HCT116 (cell line): ENCODE measurements at regions not wholly inside any gene's neighbourhood (a gene's known extent, or its start where the extent isn't known, plus 50 kb on each side); places are given as distances from the start of the nearest gene placed in this dataset.

Experiments
- ATAC-seq: fragments of 200-7000 bp; cut with Tn5 transposase; 2 replicates; pipeline ENCODE4 v1.9.1; 2020; ENCODE audit warnings: mild to moderate bottlenecking, moderate library complexity
- BruUV-seq: library from RNA; stranded (reverse); fragments of 400-500 nt; replicated peaks from 2 replicates; lab custom pipeline; 2021; lab: Mats Ljungman, UMichigan
- CTCF ChIA-PET: fragments of 300-600 bp; sonication (Branson Sonifier 250); formaldehyde crosslinking; loops from one replicate; lab custom pipeline; 2021; ENCODE audit warnings: antibody characterized with exemption; lab: Charles Lee
- POLR2A ChIA-PET: fragments of 300-600, 350-600 bp; sonication (Branson Sonifier 250); formaldehyde crosslinking; loops from one replicate; lab custom pipeline; 2021; ENCODE audit warnings: antibody characterized with exemption; lab: Charles Lee
- RAD21 ChIA-PET, 2 experiments: fragments of 300-600 bp; sonication (Branson Sonifier 250); formaldehyde crosslinking; loops; one replicate each; lab custom pipeline; 2023; ENCODE audit warnings: low total read pairs in 2 of 2; ENCODE audit not compliant: uncharacterized antibody in 2 of 2, unreplicated experiment in 2 of 2, low non-redundant PET in 1 of 2; lab: Charles Lee
- DNase-seq: peaks from one replicate; pipeline ENCODE4 v3.0.0-alpha.2; 2010; ENCODE audit warnings: low read depth, low spot score
- H2AFZ ChIP-seq: fragments of 200-600 bp; shearing (Covaris generic), sonication (generic); 2 replicates; pipeline ENCODE4 v1.6.1; 2017; ENCODE audit warnings: low read depth, mixed run types, mixed read lengths, antibody characterized with exemption, low read length; ENCODE audit not compliant: poor library complexity, severe bottlenecking
- H3K27ac ChIP-seq: 2 replicates; pipeline ENCODE4 v1.5.1; 2012; ENCODE audit warnings: low read depth, low read length
- H3K27me3 ChIP-seq: fragments of 200-600 bp; sonication (generic); 2 replicates; pipeline ENCODE4 v1.6.1; 2016; ENCODE audit warnings: mixed run types, low read length, mixed read lengths; ENCODE audit not compliant: insufficient read depth
- H3K36me3 ChIP-seq, 2 experiments: fragments of 200-500 bp in 1 of 2; fragments of 200-600 bp in 1 of 2; sonication (Bioruptor generic) in 1 of 2; sonication (generic) in 1 of 2; 2 replicates each; pipeline versions ENCODE4 v1.5.1 to v1.6.1; 2014 to 2016; ENCODE audit warnings: low read length in 2 of 2, inconsistent platforms in 1 of 2, mixed read lengths in 1 of 2, mixed run types in 1 of 2; ENCODE audit not compliant: insufficient read depth in 2 of 2, control insufficient read depth in 1 of 2
- H3K4me1 ChIP-seq, 2 experiments: fragments of 200-600 bp in 1 of 2; sonication (generic) in 1 of 2; 2 replicates each; pipeline versions ENCODE4 v1.5.1 to v1.6.1; 2012 to 2017; ENCODE audit warnings: low read length in 2 of 2, inconsistent platforms in 1 of 2, mild to moderate bottlenecking in 1 of 2, mixed read lengths in 1 of 2, mixed run types in 1 of 2, moderate library complexity in 1 of 2; ENCODE audit not compliant: insufficient read depth in 2 of 2, control insufficient read depth in 1 of 2
- H3K4me2 ChIP-seq: fragments of 200-600 bp; sonication (generic); 2 replicates; pipeline ENCODE4 v1.6.1; 2017; ENCODE audit warnings: mixed run types, low read length, mixed read lengths
- H3K4me3 ChIP-seq, 2 experiments: fragments of 200-600 bp in 1 of 2; sonication (generic) in 1 of 2; replicated peaks in 1 of 2; 2 replicates each; pipeline ENCODE4 v1.5.1; 2011 to 2016; ENCODE audit warnings: low read length in 2 of 2, control low read depth in 1 of 2, low read depth in 1 of 2, mild to moderate bottlenecking in 1 of 2, mixed read lengths in 1 of 2, mixed run types in 1 of 2
- H3K79me2 ChIP-seq: fragments of 200-600 bp; sonication (generic); 2 replicates; pipeline ENCODE4 v1.6.1; 2017; ENCODE audit warnings: mild to moderate bottlenecking, mixed run types, low read length, moderate library complexity, mixed read lengths; ENCODE audit not compliant: insufficient read depth
- H3K9ac ChIP-seq: fragments of 200-600 bp; sonication (generic); 2 replicates; pipeline ENCODE4 v1.6.1; 2016; ENCODE audit warnings: low read length, mixed read lengths
- H3K9me2 ChIP-seq: fragments of 200-600 bp; sonication (generic), shearing (Covaris generic); 2 replicates; pipeline ENCODE4 v1.6.1; 2017; ENCODE audit warnings: mixed run types, mild to moderate bottlenecking, moderate library complexity; ENCODE audit not compliant: insufficient read depth
- H3K9me3 ChIP-seq, 2 experiments: fragments of 200-500 bp in 1 of 2; fragments of 200-600 bp in 1 of 2; sonication (Bioruptor generic) in 1 of 2; sonication (generic) in 1 of 2; 2 replicates each; pipeline ENCODE4 v1.6.1; 2014 to 2017; ENCODE audit warnings: low read length in 2 of 2, mixed read lengths in 2 of 2, inconsistent platforms in 1 of 2, low read depth in 1 of 2, mild to moderate bottlenecking in 1 of 2, mixed run types in 1 of 2, moderate library complexity in 1 of 2; ENCODE audit not compliant: control insufficient read depth in 1 of 2, insufficient read depth in 1 of 2
- H4K20me1 ChIP-seq: fragments of 200-600 bp; sonication (generic), shearing (Covaris generic); 2 replicates; pipeline ENCODE4 v1.6.1; 2017; ENCODE audit warnings: mixed run types, mild to moderate bottlenecking, moderate library complexity; ENCODE audit not compliant: insufficient read depth
- CBX3 ChIP-seq: IDR thresholded peaks from 2 replicates; pipeline ENCODE4 v1.6.1; 2012; ENCODE audit warnings: low read depth
- CEBPB ChIP-seq: IDR thresholded peaks from 2 replicates; pipeline ENCODE4 v1.6.1; 2012; ENCODE audit warnings: low read depth
- ELF1 ChIP-seq: IDR thresholded peaks from 2 replicates; pipeline ENCODE4 v1.6.1; 2012; ENCODE audit warnings: low read depth, borderline replicate concordance
- EZH2phosphoT487 ChIP-seq: fragments of 200-600 bp; IDR thresholded peaks from 2 replicates; pipeline ENCODE4 v1.6.1; 2018; ENCODE audit warnings: antibody characterized with exemption, borderline replicate concordance
- FOSL1 ChIP-seq: IDR thresholded peaks from 2 replicates; pipeline ENCODE4 v1.6.1; 2012; ENCODE audit warnings: low read depth
- JUND ChIP-seq: IDR thresholded peaks from 2 replicates; pipeline ENCODE4 v1.6.1; 2012
- MAX ChIP-seq: IDR thresholded peaks from 2 replicates; pipeline ENCODE4 v1.6.1; 2012
- POLR2A ChIP-seq: IDR thresholded peaks from 2 replicates; pipeline ENCODE4 v1.7.0; 2011; ENCODE audit warnings: borderline replicate concordance; ENCODE audit not compliant: insufficient read depth, insufficient read length; ENCODE audit errors: extremely low read depth
- RAD21 ChIP-seq: IDR thresholded peaks from 2 replicates; pipeline ENCODE4 v1.6.1; 2012; ENCODE audit warnings: low read depth, mild to moderate bottlenecking
- SP1 ChIP-seq: IDR thresholded peaks from 2 replicates; pipeline ENCODE4 v1.6.1; 2012; ENCODE audit warnings: low read depth
- YY1 ChIP-seq: IDR thresholded peaks from 2 replicates; pipeline ENCODE4 v1.6.1; 2011; ENCODE audit warnings: low read length, low read depth, moderate library complexity, mild to moderate bottlenecking; ENCODE audit not compliant: insufficient replicate concordance; ENCODE audit errors: extremely low read depth
- ZBTB33 ChIP-seq: IDR thresholded peaks from 2 replicates; pipeline ENCODE4 v1.6.1; 2011; ENCODE audit warnings: mild to moderate bottlenecking, low read length, moderate library complexity; ENCODE audit not compliant: insufficient replicate concordance; ENCODE audit errors: extremely low read depth
- intact Hi-C: fragments of 100-400 bp; cut with micrococcal nuclease; formaldehyde crosslinking; loops from 2 replicates; pipeline ENCODE4 v1.10.0; 2022
- TF ChIP-seq, protein P1 (sequence below), 3 experiments: fragments of 200-600 bp in 1 of 3; sonication (generic) in 1 of 3; IDR thresholded peaks in 2 of 3; conservative IDR thresholded peaks in 1 of 3; 2 replicates each; pipeline ENCODE4 v1.5.1; 2012 to 2017; ENCODE audit warnings: low read depth in 2 of 3, low read length in 2 of 3, antibody characterized with exemption in 1 of 3, borderline replicate concordance in 1 of 3, control low read depth in 1 of 3, mild to moderate bottlenecking in 1 of 3, mixed read lengths in 1 of 3, mixed run types in 1 of 3, moderate library complexity in 1 of 3; ENCODE audit not compliant: insufficient read depth in 1 of 3
- TF ChIP-seq, protein P2 (sequence below): IDR thresholded peaks from 2 replicates; pipeline ENCODE4 v1.6.1; 2012

DNA sequence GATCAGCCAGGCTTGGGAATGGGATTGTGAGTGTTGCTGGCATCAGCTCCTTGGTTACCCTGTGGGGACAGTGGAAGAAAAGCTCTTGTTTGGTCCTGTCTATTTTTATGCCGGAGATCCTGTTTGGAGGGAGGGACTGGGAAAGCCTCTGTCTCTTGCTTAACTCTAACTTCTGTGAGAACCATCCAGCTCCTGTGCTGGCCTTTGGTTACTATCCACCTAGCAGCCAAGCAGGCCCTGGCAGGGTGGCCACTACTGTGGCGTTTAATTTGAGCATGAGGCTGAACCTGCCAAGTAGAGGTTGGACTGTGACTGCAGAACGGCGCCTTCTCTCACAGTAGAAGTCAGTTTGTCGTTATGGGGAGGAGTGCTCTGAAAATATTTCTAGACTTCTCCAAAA, 193.3 kb downstream of the UTRN start:
- Histone ChIP-seq H3K9me3 (no peaks in the 10 kb centered on the region), H2AFZ (no peak overlapping the region), H3K79me2 (no peaks in the 10 kb centered on the region), H3K4me2 (no peak overlapping the region), H3K9ac (no peak overlapping the region), H3K4me1 (no peaks in the 10 kb centered on the region), H3K27ac (no peak overlapping the region), H3K4me3 (no peak overlapping the region), H3K27me3 (no peaks in the 10 kb centered on the region), H4K20me1 (no peaks in the 10 kb centered on the region), H3K9me2 (no peaks in the 10 kb centered on the region), H3K36me3 (peaks cover 0 to 2% of the 10 kb centered on the region in 2 experiments; a peak in 1 of 4 replicates)
- ChIA-PET RAD21 (no interaction called here), POLR2A (no interaction called here), CTCF (interaction anchor here (1.0 kb wide), 1 partner anchor 374 kb away, joined by 3 read pairs; no protein-coding TSS in a partner anchor)
- ATAC-seq: no peak
- intact Hi-C loops: no loop called here
- TF ChIP-seq CBX3: no peak
- TF ChIP-seq YY1: no peak
- TF ChIP-seq MAX: no peak
- no peak for TF ChIP-seq JUND
- TF ChIP-seq SP1: no peak
- no peak for TF ChIP-seq POLR2A
- TF ChIP-seq CEBPB: no peak
- TF ChIP-seq, protein P1, sequence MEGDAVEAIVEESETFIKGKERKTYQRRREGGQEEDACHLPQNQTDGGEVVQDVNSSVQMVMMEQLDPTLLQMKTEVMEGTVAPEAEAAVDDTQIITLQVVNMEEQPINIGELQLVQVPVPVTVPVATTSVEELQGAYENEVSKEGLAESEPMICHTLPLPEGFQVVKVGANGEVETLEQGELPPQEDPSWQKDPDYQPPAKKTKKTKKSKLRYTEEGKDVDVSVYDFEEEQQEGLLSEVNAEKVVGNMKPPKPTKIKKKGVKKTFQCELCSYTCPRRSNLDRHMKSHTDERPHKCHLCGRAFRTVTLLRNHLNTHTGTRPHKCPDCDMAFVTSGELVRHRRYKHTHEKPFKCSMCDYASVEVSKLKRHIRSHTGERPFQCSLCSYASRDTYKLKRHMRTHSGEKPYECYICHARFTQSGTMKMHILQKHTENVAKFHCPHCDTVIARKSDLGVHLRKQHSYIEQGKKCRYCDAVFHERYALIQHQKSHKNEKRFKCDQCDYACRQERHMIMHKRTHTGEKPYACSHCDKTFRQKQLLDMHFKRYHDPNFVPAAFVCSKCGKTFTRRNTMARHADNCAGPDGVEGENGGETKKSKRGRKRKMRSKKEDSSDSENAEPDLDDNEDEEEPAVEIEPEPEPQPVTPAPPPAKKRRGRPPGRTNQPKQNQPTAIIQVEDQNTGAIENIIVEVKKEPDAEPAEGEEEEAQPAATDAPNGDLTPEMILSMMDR (IDR thresholded peaks at IDR 0.05 in 2 of 3, conservative IDR thresholded peaks at IDR 0.05 in 1 of 3; ENCODE audit: borderline replicate concordance in 1 of 3, insufficient read depth in 1 of 3, low read depth in 2 of 3, low read length in 2 of 3): no peak
- TF ChIP-seq RAD21: no peak
- TF ChIP-seq ELF1: no peak
- TF ChIP-seq, protein P2, sequence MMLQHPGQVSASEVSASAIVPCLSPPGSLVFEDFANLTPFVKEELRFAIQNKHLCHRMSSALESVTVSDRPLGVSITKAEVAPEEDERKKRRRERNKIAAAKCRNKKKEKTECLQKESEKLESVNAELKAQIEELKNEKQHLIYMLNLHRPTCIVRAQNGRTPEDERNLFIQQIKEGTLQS: no peak
- no peak for TF ChIP-seq ZBTB33
- no peak for TF ChIP-seq EZH2phosphoT487
- TF ChIP-seq FOSL1: no peak
- DNase-seq: no peak
- BruUV-seq: no TSS peak
